ENCODE measurements at regions not wholly inside any gene's neighbourhood (a gene's known extent, or its start where the extent isn't known, plus 50 kb on each side); places are given as distances from the start of the nearest gene placed in this dataset.

- TF ChIP-seq POLR2A (IDR thresholded peaks at IDR 0.05; ENCODE audit: low read length) (no peak), PHF8 (IDR thresholded peaks at IDR 0.05; ENCODE audit: borderline replicate concordance, low read depth) (no peak), TP53 (CRISPR knock-in tag; IDR thresholded peaks at IDR 0.05) (no peak), RFX5 (IDR thresholded peaks at IDR 0.05) (no peak), ESRRA (IDR thresholded peaks at IDR 0.05; ENCODE audit: borderline replicate concordance, low read length) (no peak), ZFP36 (IDR thresholded peaks at IDR 0.05; ENCODE audit: borderline replicate concordance, partially characterized antibody) (no peak), RARB (CRISPR knock-in tag; IDR thresholded peaks at IDR 0.05) (no peak), EP300 (IDR thresholded peaks at IDR 0.05) (no peak), CEBPB (IDR thresholded peaks at IDR 0.05) (no peak), HOXB13 (CRISPR knock-in tag; IDR thresholded peaks at IDR 0.05; ENCODE audit: low read depth) (no peak), FOSB (CRISPR knock-in tag; IDR thresholded peaks at IDR 0.05) (no peak)
- TF ChIP-seq, protein P1, sequence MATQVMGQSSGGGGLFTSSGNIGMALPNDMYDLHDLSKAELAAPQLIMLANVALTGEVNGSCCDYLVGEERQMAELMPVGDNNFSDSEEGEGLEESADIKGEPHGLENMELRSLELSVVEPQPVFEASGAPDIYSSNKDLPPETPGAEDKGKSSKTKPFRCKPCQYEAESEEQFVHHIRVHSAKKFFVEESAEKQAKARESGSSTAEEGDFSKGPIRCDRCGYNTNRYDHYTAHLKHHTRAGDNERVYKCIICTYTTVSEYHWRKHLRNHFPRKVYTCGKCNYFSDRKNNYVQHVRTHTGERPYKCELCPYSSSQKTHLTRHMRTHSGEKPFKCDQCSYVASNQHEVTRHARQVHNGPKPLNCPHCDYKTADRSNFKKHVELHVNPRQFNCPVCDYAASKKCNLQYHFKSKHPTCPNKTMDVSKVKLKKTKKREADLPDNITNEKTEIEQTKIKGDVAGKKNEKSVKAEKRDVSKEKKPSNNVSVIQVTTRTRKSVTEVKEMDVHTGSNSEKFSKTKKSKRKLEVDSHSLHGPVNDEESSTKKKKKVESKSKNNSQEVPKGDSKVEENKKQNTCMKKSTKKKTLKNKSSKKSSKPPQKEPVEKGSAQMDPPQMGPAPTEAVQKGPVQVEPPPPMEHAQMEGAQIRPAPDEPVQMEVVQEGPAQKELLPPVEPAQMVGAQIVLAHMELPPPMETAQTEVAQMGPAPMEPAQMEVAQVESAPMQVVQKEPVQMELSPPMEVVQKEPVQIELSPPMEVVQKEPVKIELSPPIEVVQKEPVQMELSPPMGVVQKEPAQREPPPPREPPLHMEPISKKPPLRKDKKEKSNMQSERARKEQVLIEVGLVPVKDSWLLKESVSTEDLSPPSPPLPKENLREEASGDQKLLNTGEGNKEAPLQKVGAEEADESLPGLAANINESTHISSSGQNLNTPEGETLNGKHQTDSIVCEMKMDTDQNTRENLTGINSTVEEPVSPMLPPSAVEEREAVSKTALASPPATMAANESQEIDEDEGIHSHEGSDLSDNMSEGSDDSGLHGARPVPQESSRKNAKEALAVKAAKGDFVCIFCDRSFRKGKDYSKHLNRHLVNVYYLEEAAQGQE (IDR thresholded peaks at IDR 0.05) = no peak
- TF ChIP-seq, protein P2, sequence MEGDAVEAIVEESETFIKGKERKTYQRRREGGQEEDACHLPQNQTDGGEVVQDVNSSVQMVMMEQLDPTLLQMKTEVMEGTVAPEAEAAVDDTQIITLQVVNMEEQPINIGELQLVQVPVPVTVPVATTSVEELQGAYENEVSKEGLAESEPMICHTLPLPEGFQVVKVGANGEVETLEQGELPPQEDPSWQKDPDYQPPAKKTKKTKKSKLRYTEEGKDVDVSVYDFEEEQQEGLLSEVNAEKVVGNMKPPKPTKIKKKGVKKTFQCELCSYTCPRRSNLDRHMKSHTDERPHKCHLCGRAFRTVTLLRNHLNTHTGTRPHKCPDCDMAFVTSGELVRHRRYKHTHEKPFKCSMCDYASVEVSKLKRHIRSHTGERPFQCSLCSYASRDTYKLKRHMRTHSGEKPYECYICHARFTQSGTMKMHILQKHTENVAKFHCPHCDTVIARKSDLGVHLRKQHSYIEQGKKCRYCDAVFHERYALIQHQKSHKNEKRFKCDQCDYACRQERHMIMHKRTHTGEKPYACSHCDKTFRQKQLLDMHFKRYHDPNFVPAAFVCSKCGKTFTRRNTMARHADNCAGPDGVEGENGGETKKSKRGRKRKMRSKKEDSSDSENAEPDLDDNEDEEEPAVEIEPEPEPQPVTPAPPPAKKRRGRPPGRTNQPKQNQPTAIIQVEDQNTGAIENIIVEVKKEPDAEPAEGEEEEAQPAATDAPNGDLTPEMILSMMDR (IDR thresholded peaks at IDR 0.05) = no peak
- TF ChIP-seq, protein P3, sequence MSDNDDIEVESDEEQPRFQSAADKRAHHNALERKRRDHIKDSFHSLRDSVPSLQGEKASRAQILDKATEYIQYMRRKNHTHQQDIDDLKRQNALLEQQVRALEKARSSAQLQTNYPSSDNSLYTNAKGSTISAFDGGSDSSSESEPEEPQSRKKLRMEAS (IDR thresholded peaks at IDR 0.05) = no peak
Observed at GRCh38 chr6:15776458-15776980, 113.7 kb upstream of the DTNBP1 start.

All from A549 (cell line).